Amniotic stem cell (primary cell): ENCODE measurements at regions not wholly inside any gene's neighbourhood (a gene's known extent, or its start where the extent isn't known, plus 50 kb on each side); places are given as distances from the start of the nearest gene placed in this dataset.
"Not testable (repeated sequence)": the region's sequence is repeated elsewhere in the genome, so short reads cannot be mapped to it uniquely, and the experiment has no call there.

Experiments used
- DNase-seq: peaks from one replicate; lab custom pipeline; 2025; lab: John Stamatoyannopoulos, UW

DNA sequence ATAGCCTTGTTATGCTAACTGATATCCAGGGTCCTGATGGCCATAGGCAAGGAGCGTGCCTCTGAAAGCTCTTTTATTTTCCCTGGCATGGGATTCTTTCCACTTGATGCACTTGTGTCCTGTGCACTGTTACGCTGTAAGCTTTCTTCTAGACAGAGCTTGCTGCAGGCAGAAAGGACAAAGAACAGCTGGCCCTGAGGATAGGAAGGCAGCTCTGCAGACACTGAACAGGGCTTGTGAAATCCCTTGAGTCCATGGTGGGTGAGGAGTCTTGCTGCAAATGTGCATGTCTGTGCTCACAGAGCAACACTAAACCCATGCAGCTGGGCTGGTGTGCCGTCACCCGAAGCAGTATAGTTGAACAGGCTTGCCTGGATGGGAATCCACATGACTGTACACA is 126.6 kb downstream of the AKAP11 start:
- no peak for DNase-seq

DNA sequence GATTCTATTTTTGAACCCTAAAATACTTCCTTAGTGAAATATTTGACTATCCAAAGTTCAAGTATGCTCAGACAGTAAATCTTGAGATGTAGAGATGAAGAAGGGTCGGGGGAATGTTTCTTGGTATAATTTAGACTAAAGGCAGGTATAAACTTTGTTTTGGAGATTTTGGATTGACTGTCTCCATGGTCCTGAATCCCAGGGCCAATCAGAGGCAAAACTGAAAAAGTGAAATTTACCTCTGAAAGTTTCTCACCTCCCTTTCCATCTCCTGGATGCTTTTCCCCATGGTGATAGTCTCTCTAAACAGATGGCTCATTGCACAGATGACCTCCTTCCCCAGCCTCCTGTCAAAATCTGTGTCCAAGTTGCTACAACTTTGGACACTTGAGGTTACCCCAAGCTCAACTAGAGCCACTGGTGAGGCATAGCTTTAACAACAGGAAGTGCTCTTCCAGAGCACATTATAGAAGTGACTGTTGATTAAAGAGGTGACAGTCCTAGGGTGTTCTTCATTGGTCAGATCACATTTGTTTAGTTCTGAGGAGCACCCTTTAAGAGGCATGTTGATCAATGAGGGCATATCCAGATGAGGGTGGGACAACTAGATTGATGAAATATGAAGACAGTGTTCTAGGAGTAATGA is 128.4 kb downstream of the AKAP11 start:
- no peak for DNase-seq

DNA sequence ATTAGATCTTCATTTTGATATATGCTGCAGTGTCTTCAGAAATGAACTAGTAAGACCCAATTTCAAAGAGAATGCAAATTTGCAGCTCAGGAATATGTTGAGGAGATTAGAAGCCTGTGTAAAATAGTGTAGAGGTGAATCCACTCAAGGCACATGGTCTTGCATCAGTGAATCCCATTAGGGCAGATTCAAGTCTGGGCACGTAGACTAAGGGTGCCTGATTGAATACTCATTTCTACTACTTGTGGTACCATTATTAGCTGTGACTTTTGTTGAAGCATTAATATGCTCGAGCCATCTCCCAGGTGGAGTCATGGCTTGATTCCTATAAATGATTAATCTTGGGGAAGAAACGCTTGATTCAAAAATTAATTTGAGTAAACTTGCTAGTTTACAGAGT is 129.4 kb downstream of the AKAP11 start:
- no peak for DNase-seq

DNA sequence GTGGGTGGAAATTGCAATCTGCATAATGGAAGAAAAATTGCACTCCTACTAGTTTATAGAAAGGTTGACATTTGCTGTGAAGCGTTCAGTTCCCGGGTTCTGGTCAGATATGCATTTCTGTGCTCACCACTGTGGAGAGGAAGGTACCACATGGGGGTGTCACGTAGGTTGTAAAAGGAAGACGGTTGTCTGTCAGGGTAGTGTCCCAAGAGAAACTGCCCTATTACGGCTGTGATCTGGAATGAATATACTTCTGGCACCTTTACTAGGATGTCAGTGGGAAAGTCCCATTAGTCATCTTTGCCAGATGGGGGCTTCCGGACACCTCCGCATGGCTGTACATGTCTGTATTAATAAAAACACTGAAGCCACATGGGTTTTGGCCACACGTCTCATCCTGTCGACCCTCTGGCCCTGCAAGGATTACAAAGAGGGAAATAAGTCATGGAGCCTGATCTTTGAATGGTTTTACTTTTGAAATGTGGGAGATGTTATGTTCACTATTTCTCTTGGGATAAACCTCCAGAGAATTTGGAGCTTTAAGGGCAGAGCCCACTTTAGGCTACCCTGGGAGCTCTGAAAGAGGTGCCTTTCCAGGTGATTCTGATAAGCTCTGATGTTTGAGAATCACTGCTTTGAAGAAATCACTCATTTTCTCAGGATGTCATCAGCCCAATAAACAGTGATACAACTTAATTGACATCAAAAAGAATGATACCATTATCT is 133.9 kb downstream of the AKAP11 start:
- DNase-seq, result peak; percentile 31

DNA sequence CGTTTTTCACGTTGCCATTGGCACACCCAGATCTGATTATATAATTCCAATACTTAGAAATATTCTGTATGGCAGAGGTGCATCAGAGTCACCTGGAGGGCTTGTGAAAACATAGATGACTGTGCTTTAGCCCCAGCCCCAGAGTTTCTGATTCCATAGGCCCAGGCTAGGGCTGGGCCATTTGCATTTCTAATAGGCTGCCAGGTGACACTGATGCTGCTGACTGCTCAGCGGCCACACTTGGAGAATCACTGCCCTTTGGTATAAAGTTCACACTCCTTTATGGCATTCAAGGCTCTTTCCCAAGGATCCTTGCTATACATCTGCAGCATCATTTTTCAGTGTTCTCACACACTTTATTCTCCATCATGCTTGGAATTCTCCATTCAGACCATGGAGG is 137.1 kb downstream of the AKAP11 start:
- no peak for DNase-seq

DNA sequence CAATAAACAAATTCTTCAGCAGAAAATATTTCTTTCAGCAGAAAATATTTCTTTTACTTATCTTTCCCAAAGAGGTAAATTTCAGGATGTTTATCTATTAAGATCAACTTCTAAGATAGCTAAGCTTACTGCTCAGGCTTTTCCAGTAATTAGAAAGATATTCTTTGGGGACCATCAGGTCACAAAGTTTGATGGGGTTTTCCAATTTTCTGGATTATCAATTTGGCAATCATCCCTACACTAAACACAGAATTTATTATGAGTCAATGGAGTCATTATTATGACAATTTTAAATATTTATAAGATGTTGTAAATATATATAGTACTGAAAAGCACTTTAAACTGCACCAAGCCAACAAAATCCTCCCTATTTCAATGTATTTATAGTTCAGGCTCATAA is 137.6 kb downstream of the AKAP11 start:
- no peak for DNase-seq

DNA sequence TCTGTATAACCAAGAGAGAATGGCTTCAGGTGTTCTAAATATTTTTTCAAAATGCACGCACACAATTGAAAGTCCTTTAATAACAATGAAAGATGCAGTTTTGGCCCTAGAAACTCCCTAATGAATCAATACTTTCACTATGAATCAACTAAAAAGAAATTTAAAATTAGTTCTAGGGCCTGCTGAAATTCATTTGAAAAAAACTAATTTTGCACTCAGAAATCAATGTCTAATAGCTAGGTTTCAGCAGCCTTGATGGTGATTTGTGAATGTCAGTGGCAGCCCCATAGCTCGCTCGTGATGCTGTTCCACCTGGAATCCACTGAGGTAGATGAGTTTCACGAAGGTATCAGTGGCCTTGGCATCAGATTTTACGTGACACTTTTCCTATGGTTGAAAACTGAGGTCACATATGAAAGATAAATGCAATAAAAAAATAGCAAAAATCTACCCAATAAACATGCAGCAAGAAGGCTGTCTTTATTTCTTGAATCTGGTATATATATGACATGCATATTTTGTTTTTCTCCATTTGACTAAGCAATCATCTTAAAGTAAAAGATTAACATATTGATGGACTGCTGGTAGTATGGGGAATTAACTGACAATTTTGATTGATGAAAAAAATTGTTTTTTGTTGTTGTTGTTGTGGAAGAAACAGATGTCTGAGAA is 141.0 kb downstream of the AKAP11 start:
- DNase-seq, result no peak

DNA sequence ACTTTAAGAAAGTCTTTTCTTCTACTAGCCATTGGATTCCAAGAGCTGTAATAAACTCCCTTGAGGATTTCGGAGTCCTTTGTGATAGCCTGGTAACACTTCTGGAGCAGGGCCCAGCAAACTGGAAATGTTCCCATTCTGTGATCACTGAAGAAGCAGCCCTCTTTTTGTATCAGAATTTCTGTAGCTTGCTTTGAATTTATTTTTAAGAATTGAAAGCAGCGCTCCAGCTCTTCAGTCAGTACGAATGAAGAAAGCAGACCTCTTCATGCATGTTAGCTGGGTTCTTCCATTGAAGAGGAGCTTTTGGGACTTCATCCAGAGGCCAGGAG is 141.5 kb downstream of the AKAP11 start:
- DNase-seq, result no peak

DNA sequence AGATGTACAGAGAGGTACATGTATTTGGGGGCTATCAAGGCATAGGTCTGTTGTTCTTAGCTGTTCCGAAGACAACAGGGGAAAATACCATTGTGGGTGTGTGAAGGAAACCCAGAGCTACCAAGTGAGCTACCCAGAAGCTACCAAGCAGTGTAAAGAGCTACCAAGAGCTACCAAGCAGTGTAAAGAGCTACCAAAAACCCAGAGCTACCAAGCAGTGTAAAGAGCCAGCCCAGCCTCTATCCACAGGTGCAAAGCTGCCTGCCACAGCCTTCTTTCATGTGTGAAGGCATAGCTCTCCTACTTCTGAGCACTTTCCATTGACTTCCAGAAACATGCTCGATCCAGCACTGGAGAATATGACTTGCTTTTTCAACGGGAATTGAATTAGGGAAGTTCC is 145.7 kb downstream of the AKAP11 start:
- DNase-seq, result no peak

DNA sequence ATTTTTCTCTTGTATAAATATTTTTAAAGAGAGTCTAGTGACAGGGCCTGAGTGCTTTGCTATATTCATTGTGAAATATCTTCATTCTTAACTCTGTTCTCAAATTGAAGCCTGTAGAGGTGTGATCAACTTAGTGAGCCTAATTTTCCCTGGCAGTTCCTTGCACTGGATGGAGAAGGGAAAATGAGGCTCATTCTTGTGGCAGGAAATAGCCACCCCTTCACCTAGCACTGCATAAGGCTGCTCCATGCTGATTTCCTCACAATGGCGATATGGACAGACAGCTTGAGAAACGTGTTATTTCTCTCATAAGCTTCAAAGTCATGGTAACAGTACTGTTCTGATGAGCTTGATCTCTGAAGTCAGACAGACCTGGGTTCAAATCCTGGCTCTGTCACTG is 146.2 kb downstream of the AKAP11 start:
- DNase-seq, result no peak

DNA sequence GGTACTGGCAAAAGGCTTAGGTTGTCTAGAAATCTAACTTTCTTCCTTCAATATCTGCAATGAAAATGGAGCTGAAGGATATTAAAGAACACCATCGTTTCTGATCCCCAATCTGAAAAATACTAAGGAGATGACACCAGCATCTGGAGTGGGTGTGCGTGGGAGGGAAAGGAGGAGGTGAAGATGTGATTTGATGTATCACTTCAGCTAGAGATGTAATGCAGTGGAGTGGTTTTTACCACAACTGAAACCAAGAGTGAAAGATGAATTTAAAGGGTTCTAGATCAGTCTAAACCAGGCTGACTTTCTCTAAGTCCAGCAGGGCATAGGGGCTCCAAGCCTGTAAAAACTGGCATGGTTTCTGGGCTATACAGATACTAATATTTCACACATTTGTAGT is 148.4 kb downstream of the AKAP11 start:
- no peak for DNase-seq

DNA sequence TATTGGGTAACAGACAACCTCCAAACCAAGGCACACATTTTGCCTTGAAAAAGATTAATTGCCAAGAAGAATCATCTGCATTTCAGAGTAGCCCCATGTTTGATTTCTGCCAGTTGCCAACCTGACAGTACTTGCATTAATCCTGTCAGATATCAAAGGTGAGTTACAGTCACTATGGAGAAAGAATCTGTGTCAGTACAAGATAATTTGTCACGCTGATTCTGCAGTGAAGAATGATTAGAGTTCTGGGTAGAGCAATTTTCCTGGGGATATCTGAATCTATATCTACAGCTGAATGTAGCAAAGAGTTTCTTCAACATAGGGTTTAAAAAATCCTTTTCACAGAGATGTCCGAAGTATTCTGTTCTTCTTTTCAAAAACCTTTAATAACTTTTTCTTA is 150.7 kb downstream of the AKAP11 start:
- DNase-seq, result no peak

DNA sequence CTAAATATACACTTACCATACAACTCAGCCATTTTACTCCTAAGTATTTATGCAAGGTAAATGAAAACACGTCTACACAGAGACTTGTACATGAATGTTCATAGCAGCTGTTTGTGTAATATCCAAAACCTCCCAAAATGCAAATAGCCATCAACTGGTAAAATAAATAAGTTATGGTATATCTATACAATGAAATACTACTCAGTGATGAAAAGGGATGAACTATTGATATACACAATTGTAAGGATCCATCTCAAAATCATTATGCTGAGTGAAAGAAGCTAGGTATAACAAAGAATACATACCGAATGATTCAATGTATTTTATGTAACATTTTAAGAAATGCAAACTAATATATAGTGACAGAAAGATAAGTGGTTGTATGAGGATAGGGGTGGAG is 149.8 kb upstream of the TNFSF11 start:
- DNase-seq, result no peak

DNA sequence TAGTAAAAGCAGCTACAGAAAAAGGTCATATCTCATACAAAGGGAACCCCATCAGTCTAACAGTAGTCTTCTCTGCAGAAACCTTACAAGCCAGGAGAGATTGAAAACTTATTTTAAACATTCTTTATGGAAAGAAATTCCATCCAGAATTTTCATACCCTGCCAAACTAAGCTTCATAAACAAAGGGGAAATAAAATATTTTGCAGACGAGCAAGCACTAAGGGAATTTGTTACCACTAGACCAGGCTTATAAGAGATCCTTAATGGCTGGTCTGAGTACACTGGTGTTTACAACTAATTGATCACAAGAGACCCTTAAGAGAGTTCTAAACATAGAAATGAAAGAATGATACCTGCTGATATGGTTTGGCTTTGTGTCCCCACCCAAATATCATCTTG is 128.6 kb upstream of the TNFSF11 start:
- DNase-seq, result no peak

DNA sequence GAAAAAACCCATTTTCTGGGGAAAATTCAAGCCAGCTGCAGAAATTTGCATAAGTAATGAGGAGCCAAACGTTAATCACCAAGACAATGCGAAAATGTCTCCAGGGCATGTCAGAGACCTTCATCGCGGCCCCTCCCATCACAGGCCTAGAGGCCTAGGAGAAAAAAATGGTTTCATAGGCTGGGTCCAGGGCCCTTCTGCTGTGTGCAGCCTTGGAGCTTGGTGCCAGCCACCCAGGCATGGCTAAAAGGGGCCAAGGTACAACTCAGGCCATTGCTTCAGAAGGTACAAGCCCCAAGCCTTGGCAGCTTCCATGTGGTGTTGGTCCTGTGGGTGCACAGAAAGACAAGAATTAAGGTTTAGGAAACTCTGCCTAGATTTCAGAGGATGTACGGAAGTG is 127.4 kb upstream of the TNFSF11 start:
- not testable (repeated sequence) for DNase-seq

DNA sequence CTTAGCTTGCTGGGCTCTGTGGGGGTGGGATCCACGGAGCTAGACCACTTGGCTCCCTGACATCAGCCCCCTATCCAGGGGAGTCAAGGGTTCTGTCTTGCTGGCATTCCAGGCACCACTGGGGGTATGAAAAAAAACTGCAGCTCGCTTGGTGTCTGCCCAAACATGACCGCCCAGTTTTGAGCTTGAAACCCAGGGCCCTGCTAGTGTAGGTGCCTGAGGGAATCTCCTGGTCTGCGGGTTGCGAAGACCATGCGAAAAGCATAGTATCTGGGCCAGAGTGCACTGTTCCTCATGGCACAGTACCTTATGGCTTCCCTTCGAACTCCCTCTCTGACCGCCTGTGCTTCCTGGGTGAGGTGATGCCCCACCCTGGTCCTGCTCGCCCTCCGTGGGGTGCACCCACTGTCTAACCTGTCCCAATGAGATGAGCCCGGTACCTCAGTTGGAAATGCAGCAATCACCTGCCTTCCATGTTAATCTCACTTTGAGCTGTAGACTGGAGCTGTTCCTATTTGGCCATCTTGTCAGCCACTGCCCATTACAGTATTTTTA is 120.8 kb upstream of the TNFSF11 start:
- no peak for DNase-seq

DNA sequence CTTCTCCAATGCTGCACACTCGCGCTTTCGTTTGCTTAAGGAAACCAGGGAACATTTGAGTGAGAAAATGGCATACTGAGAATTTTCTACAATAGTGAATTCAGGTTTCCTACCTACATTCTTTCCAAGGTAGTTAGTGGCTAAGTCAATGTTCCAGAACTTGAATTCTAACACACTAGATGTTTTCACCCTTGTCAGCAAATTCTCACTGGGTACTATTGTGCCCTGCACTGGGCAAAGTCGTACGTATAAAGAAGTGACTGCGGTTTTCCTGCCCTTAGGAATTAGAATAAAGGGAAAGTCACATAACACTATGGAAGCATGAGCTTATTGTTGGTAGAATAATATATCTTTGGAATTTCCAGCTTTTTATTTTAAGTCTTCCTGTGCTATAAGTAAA is 119.2 kb upstream of the TNFSF11 start:
- no peak for DNase-seq

DNA sequence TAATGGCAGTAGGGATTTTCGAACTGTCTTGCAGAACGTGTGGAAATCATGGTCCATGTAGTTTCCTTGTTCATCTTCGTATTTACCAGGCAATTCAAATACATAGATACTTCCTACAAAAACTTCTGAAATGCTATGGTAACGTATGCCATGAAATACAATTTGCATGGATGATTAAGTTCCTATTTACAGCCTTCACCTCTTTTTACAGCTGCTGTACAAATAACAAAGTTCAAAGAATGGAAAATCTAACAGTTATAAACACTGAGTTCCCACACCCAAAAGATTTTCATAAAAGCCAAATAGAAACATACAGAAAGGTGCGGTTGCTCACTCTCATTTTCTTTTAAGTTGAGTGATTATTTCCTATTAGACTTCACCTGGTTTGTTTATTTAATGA is 115.8 kb upstream of the TNFSF11 start:
- DNase-seq, result no peak

DNA sequence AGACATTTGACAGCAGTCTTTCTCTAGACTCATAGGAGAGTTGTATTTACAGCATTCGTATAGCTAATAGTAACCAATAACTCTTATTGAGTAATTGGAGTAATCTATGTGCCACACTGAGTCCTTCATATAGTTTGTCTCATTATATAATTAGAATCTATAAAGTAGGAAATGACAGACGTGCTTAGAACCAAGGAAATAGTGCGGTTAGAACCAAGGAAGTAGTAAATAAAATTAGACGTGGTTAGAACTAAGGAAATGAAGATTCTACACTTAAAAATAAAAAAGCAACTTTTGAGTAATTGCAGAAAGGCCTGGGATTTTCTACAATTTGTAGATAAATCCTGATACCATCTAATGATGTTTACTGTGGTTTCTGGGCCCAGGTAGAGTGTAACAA is 107.8 kb upstream of the TNFSF11 start:
- no peak for DNase-seq

DNA sequence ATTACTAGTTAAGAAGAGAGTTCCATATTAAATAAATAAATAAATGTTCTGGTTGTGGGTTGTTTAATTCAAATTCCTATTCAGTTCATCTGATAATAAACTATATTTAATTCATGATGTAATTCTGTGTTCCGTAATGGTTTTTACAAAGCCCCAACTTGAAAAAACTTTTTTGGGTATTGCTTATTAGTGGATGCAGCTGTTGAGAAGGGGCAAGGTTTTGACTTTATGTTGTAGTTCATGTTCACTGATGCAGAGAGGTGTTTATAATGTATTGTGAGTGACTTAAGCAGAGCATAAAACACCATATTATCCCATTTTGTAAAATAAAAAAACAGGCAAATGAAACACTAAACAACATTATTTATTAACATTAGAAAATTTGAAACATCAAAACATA is 107.3 kb upstream of the TNFSF11 start:
- no peak for DNase-seq

DNA sequence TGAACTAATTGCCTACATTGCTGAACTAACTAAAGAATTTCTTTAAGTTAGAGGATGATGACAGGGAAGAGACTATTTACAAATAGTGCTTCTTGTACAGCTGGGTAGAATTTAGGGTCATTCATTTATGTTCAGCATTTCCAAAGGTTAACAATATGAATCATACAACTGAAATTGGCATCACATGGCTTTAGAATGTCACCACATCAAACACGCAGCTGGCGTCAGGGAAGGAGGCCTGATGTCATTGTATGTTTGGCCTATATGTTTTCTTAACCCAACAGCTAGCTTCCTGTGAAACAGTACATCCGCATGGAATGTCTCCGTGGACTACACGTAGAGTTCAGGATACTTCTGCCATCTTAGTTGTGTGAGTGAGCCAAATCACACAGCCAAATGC is 99.0 kb upstream of the TNFSF11 start:
- DNase-seq, result no peak

DNA sequence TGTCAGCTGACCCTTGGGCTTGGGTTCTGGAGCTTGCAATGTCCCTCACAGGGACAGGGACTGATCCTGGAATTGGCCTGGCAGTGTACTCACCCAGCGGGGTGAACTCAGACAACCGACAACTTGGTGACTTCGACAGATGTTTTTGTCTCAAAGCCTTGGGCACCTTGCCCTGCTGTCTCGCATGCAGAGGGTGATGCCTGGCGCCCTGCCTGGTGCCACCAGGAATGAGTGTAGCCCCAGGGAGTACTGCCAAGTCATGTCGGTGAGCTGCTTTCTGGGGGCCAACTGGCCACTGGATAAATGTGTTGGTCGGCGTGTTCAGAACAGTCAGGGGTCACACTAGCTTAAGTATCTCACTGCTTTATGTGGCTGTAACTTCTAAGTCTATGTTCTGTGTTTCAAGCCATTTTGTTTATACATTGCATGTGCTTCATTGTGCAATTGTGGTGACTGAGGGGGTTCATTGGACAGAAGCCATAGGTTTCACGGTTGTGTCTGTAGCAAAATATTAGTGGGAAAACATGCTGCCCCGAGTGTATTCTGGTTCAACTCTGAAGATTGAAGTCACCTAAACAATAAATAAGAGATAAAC is 96.3 kb upstream of the TNFSF11 start:
- DNase-seq, result no peak
